SHP77 treated with DMSO at 0.1 percent for 48 hours (cell line): ENCODE measurements at regions not wholly inside any gene's neighbourhood (a gene's known extent, or its start where the extent isn't known, plus 50 kb on each side); places are given as distances from the start of the nearest gene placed in this dataset.

Experiments used
- DNase-seq: peaks from one replicate; lab custom pipeline; 2025; lab: John Stamatoyannopoulos, UW

- no peak for DNase-seq
These were observed 389.6 kb downstream of the LRIG3 start for GRCh38 chr12:58530742-58531062.

GRCh38 chr12:58532855-58533608, 387.3 kb downstream of the LRIG3 start:
- no peak for DNase-seq

GRCh38 chr12:58533652-58534051, 386.7 kb downstream of the LRIG3 start:
- no peak for DNase-seq

GRCh38 chr12:58537278-58537677, 383.0 kb downstream of the LRIG3 start:
- DNase-seq = no peak

GRCh38 chr12:58539295-58539694, 381.0 kb downstream of the LRIG3 start:
- DNase-seq = no peak

GRCh38 chr12:58540480-58541299, 379.6 kb downstream of the LRIG3 start:
- DNase-seq = peak; percentile 72

- DNase-seq = no peak
These were observed 379.0 kb downstream of the LRIG3 start for GRCh38 chr12:58541300-58541690.

- DNase-seq = no peak
These were observed 376.0 kb downstream of the LRIG3 start for GRCh38 chr12:58544281-58544680.

- no peak for DNase-seq
These were observed 373.1 kb downstream of the LRIG3 start for GRCh38 chr12:58547217-58547616.

GRCh38 chr12:58548801-58549200, 371.5 kb downstream of the LRIG3 start:
- DNase-seq = no peak

GRCh38 chr12:58554522-58555157, 365.7 kb downstream of the LRIG3 start:
- DNase-seq = no peak

- DNase-seq = no peak
These were observed 363.1 kb downstream of the LRIG3 start for GRCh38 chr12:58557171-58557570.

GRCh38 chr12:58557661-58558060, 362.6 kb downstream of the LRIG3 start:
- no peak for DNase-seq

GRCh38 chr12:58563621-58564020, 356.7 kb downstream of the LRIG3 start:
- DNase-seq = no peak

GRCh38 chr12:58564721-58565120, 355.6 kb downstream of the LRIG3 start:
- DNase-seq = no peak

GRCh38 chr12:58566599-58566998, 353.7 kb downstream of the LRIG3 start:
- DNase-seq = no peak

GRCh38 chr12:58567189-58567588, 353.1 kb downstream of the LRIG3 start:
- DNase-seq = no peak

- DNase-seq = no peak
These were observed 349.9 kb downstream of the LRIG3 start for GRCh38 chr12:58570411-58570810.

- no peak for DNase-seq
These were observed 345.0 kb downstream of the LRIG3 start for GRCh38 chr12:58575256-58575655.

- no peak for DNase-seq
These were observed 344.2 kb downstream of the LRIG3 start for GRCh38 chr12:58576081-58576480.

- DNase-seq = no peak
These were observed 343.4 kb downstream of the LRIG3 start for GRCh38 chr12:58576916-58577315.

GRCh38 chr12:58580095-58580494, 340.2 kb downstream of the LRIG3 start:
- no peak for DNase-seq

- DNase-seq = no peak
These were observed 336.8 kb downstream of the LRIG3 start for GRCh38 chr12:58583529-58583928.
